Smooth muscle cell (in vitro differentiated cells): ENCODE measurements at regions not wholly inside any gene's neighbourhood (a gene's known extent, or its start where the extent isn't known, plus 50 kb on each side); places are given as distances from the start of the nearest gene placed in this dataset.
A peak's percentile ranks its signal among the peaks of the same experiment; 100 is the strongest.

ENCODE experiments used
- DNase-seq: peaks from one replicate; lab custom pipeline; 2025; ENCODE audit not compliant: unreplicated experiment; lab: John Stamatoyannopoulos, UW
- H2AFZ ChIP-seq: fragments of 200-600 bp; sonication (generic); 2 replicates; pipeline ENCODE4 v1.6.0; 2016; ENCODE audit warnings: antibody characterized with exemption, low read depth, mild to moderate bottlenecking
- H3F3A ChIP-seq: fragments of 200-600 bp; sonication (generic); 2 replicates; pipeline ENCODE4 v1.6.0; 2017; ENCODE audit warnings: antibody characterized with exemption, low read depth
- H3K27ac ChIP-seq: fragments of 200-600 bp; sonication (generic); 2 replicates; pipeline ENCODE4 v1.5.1; 2016; ENCODE audit warnings: low read depth, mild to moderate bottlenecking
- H3K27me3 ChIP-seq: fragments of 200-600 bp; sonication (generic); 2 replicates; pipeline ENCODE4 v1.6.1; 2016; ENCODE audit warnings: low read depth, mild to moderate bottlenecking
- H3K36me3 ChIP-seq: fragments of 200-600 bp; sonication (generic); 2 replicates; pipeline ENCODE4 v1.5.1; 2016; ENCODE audit warnings: low read depth
- H3K4me1 ChIP-seq: fragments of 200-600 bp; sonication (generic); 2 replicates; pipeline ENCODE4 v1.5.1; 2016; ENCODE audit warnings: low read depth
- H3K4me2 ChIP-seq: fragments of 200-600 bp; sonication (generic); 2 replicates; pipeline ENCODE4 v1.6.0; 2016; ENCODE audit warnings: mild to moderate bottlenecking
- H3K4me3 ChIP-seq: fragments of 200-600 bp; sonication (generic); 2 replicates; pipeline ENCODE4 v1.5.1; 2016; ENCODE audit warnings: mild to moderate bottlenecking
- H3K79me2 ChIP-seq: fragments of 200-600 bp; sonication (generic); 2 replicates; pipeline ENCODE4 v1.6.0; 2016; ENCODE audit warnings: low read depth, mild to moderate bottlenecking
- H3K9ac ChIP-seq: fragments of 200-600 bp; sonication (generic); 2 replicates; pipeline ENCODE4 v1.6.0; 2016; ENCODE audit warnings: low read depth
- H3K9me3 ChIP-seq: fragments of 200-600 bp; sonication (generic); replicated peaks from 2 replicates; pipeline ENCODE4 v1.5.1; 2016; ENCODE audit warnings: low read depth
- H4K20me1 ChIP-seq: fragments of 200-600 bp; sonication (generic); 2 replicates; pipeline ENCODE4 v1.6.0; 2016; ENCODE audit warnings: low read depth
- CTCF ChIP-seq: fragments of 200-600 bp; sonication (generic); IDR thresholded peaks from 2 replicates; pipeline ENCODE4 v1.5.1; 2017; ENCODE audit warnings: borderline replicate concordance, mild to moderate bottlenecking, antibody characterized with exemption; ENCODE audit not compliant: insufficient read depth, poor library complexity, severe bottlenecking
- WGBS: methylation state at CpG from one replicate; pipeline ENCODE4 v1.1.7; 2016; ENCODE audit warnings: low lambda C conversion rate; 5-methylcytosine and 5-hydroxymethylcytosine counted together

- Histone ChIP-seq H4K20me1 (no peaks in the 10 kb centered on the region), H3K9ac (no peak overlapping the region), H3K27me3 (no peaks in the 10 kb centered on the region), H3K4me2 (no peak overlapping the region), H3K4me1 (no peaks in the 10 kb centered on the region), H3K79me2 (no peaks in the 10 kb centered on the region), H3K9me3 (peaks cover 4% of the 10 kb centered on the region), H2AFZ (no peak overlapping the region), H3K36me3 (no peaks in the 10 kb centered on the region), H3K4me3 (no peak overlapping the region), H3F3A (peaks cover 15% of the 10 kb centered on the region), H3K27ac (no peak overlapping the region)
- 94% methylated on average over 1 of the region's 1 CpG for WGBS
- DNase-seq: no peak
- no peak for TF ChIP-seq CTCF
Observed at GRCh38 chr5:135196483-135196882, 162.5 kb upstream of the PITX1 start.

DNA sequence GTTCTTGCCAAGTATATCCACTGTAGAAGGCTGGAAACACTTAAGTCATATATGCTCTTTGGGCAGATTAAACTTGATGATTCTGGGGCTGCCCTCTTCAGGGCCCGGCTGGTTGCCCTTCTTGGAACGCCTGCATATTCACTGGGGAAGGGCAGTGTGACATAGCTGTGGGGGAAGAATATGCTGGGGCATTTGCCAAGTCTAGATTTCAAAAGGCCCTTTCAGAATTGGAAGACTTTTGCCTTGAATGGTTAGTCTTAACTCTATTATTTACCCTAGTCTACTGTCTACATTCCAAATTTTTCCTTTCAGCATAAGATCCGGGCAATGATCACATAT, 161.2 kb upstream of the PITX1 start:
- no peaks in the 10 kb centered on the region for H4K20me1 ChIP-seq
- no peaks in the 10 kb centered on the region for H3K27me3 ChIP-seq
- H3F3A ChIP-seq: peaks cover 15% of the 10 kb centered on the region
- no peak overlapping the region for H2AFZ ChIP-seq
- no peak overlapping the region for H3K27ac ChIP-seq
- 91% methylated on average over 3 of the region's 3 CpGs for WGBS
- no peak overlapping the region for H3K4me2 ChIP-seq
- H3K9ac ChIP-seq: no peak overlapping the region
- no peak for TF ChIP-seq CTCF
- no peaks in the 10 kb centered on the region for H3K4me1 ChIP-seq
- H3K4me3 ChIP-seq: no peak overlapping the region
- peaks cover 4% of the 10 kb centered on the region for H3K9me3 ChIP-seq
- H3K36me3 ChIP-seq: no peaks in the 10 kb centered on the region
- DNase-seq: no peak
- peaks cover under 1% of the 10 kb centered on the region for H3K79me2 ChIP-seq

- Histone ChIP-seq H3K4me3 (no peak overlapping the region), H3K4me1 (peaks cover 3% of the 10 kb centered on the region), H3K27ac (peak overlapping the region; percentile 68), H3K4me2 (peak overlapping the region; percentile 38), H3K9ac (no peak overlapping the region), H3K9me3 (peaks cover 4% of the 10 kb centered on the region), H3K79me2 (peaks cover 5% of the 10 kb centered on the region), H3K27me3 (no peaks in the 10 kb centered on the region), H3F3A (peaks cover 15% of the 10 kb centered on the region), H2AFZ (no peak overlapping the region), H3K36me3 (no peaks in the 10 kb centered on the region), H4K20me1 (no peaks in the 10 kb centered on the region)
- no peak for DNase-seq
- WGBS: 45% methylated on average over 4 of the region's 4 CpGs
- TF ChIP-seq CTCF: no peak
Observed at GRCh38 chr5:135194573-135195269, 160.7 kb upstream of the PITX1 start.

DNA sequence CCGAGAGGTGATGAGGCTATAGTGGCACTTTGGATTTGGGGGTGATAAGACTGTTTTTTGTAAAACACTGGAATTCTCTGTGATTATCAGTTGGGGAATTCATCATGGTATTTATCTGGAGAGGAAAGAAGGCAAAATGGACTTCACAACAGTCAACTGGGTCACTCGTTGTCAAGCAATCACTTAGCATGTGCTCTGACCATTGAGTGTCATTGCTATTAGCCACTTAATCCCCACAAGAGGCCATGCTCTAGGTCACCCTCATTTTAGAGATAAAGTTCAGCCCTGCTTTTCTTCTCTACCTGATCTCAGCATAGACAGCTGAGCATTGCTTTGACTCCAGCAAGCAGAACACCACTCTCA, 160.1 kb upstream of the PITX1 start:
- DNase-seq: no peak

More for the DNA sequence above, 160.1 kb upstream of the PITX1 start:
- H3K79me2 ChIP-seq: peaks cover 11% of the 10 kb centered on the region
- H3K27ac ChIP-seq: peak overlapping the region; percentile 68
- H2AFZ ChIP-seq: no peak overlapping the region
- peaks cover 4% of the 10 kb centered on the region for H3K9me3 ChIP-seq
- no peaks in the 10 kb centered on the region for H3K27me3 ChIP-seq
- 14% methylated on average over 2 of the region's 2 CpGs for WGBS
- no peak for TF ChIP-seq CTCF
- H3K4me1 ChIP-seq: peaks cover 3% of the 10 kb centered on the region
- no peak overlapping the region for H3K4me3 ChIP-seq
- H3K4me2 ChIP-seq: peak overlapping the region; percentile 38
- no peak overlapping the region for H3K9ac ChIP-seq
- H3K36me3 ChIP-seq: no peaks in the 10 kb centered on the region
- H4K20me1 ChIP-seq: no peaks in the 10 kb centered on the region
- H3F3A ChIP-seq: peaks cover 15% of the 10 kb centered on the region
